GM12891 (cell line): ENCODE measurements at regions not wholly inside any gene's neighbourhood (a gene's known extent, or its start where the extent isn't known, plus 50 kb on each side); places are given as distances from the start of the nearest gene placed in this dataset.

Source experiments
- POLR2A ChIP-seq: IDR thresholded peaks from 2 replicates; pipeline ENCODE4 v1.6.1; 2011; ENCODE audit warnings: low read depth, low read length, control low read depth
- POLR2AphosphoS5 ChIP-seq: IDR thresholded peaks from 2 replicates; pipeline ENCODE4 v1.6.1; 2011; ENCODE audit warnings: low read depth, low read length, control low read depth
- POU2F2 ChIP-seq: IDR thresholded peaks from 2 replicates; pipeline ENCODE4 v1.6.1; 2011; ENCODE audit warnings: low read depth, mild to moderate bottlenecking, control low read depth, low read length, moderate library complexity
- TAF1 ChIP-seq: IDR thresholded peaks from 2 replicates; pipeline ENCODE4 v1.6.1; 2011; ENCODE audit warnings: low read depth, low read length, control low read depth

DNA sequence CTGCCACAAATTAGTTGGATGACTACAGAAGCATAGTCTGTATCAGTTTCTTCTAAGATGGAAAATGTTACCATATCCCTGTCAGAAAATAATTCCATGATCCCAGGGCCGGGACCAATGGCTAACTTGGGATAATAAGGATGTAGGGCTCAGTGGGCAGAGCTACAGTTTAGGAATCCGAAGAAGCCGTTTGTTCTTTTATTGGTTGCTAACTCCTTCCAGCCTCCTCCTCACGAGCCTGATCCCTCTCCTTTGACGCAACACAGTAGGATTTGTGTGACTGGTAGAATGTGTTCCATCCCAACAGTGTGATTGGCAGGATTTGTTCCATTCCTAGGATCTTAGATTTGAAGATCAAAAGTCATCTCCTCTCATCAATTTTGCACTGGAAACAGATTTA lies 496.9 kb downstream of the AGTPBP1 start:
- no peak for TF ChIP-seq POLR2A
- no peak for TF ChIP-seq TAF1
- TF ChIP-seq POLR2AphosphoS5: no peak
- no peak for TF ChIP-seq POU2F2
